ENCODE measurements at regions not wholly inside any gene's neighbourhood (a gene's known extent, or its start where the extent isn't known, plus 50 kb on each side); places are given as distances from the start of the nearest gene placed in this dataset.

DNA sequence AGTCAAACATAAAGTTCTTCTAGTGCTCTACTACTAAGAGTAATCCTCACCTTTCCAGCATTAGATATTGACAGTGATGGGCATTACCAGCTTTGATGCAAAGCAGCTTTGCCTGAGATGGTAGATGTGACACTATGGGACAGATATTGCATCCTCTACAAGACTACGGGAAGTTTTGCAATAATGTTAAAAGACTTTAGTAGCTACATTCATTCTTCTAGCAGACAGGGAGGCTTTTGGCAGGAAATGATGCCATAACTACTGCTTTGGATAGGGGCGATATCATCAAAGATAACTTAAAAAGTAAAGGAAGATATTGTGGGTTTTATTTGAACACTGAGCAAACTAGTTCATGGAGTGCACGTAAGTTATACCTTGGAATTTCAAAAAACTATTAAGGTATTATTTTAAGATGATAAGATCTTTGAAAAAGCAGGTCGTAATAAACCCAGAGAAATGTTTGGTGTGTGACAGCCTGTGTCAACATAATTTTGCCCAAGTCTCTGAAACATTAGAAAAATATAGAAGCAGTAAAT lies 368.3 kb upstream of the TMPRSS15 start:
- DNase-seq (ENCODE audit: extremely low spot score): no peak
- ChIA-PET POLR2A (no interaction called here), CTCF (no interaction called here)
- no peak for TF ChIP-seq HDGF (IDR thresholded peaks at IDR 0.05; ENCODE audit: borderline replicate concordance)
- no peak for TF ChIP-seq ARNT (IDR thresholded peaks at IDR 0.05)
- no peak for TF ChIP-seq BHLHE40 (IDR thresholded peaks at IDR 0.05; ENCODE audit: borderline replicate concordance)
- TF ChIP-seq NFRKB (IDR thresholded peaks at IDR 0.05): no peak

DNA sequence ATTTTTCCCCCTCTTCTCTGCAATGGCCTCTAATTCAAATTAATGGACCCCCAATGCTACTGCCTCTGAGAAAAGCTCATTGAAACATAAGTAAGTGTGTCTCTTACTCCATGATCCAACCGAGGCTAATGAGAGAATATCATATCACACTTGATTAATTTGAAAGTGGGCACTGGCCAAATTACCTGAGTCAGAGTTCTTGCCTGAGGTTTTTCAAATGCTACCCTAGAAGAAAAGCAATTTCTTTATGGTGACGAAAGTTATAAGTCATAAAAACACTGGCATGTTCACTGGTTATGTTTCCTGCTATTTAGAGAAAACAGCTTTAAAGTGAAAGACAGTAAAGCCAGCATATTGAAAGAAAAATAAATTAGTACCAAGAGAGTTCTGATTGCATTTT lies 368.8 kb upstream of the TMPRSS15 start:
- DNase-seq (ENCODE audit: extremely low spot score): no peak
- ChIA-PET CTCF (no interaction called here), POLR2A (no interaction called here)
- TF ChIP-seq NFRKB (IDR thresholded peaks at IDR 0.05): no peak
- TF ChIP-seq FOXA1 (IDR thresholded peaks at IDR 0.05): no peak
- TF ChIP-seq CTBP1 (IDR thresholded peaks at IDR 0.05; ENCODE audit: borderline replicate concordance): no peak
- TF ChIP-seq, protein P1, sequence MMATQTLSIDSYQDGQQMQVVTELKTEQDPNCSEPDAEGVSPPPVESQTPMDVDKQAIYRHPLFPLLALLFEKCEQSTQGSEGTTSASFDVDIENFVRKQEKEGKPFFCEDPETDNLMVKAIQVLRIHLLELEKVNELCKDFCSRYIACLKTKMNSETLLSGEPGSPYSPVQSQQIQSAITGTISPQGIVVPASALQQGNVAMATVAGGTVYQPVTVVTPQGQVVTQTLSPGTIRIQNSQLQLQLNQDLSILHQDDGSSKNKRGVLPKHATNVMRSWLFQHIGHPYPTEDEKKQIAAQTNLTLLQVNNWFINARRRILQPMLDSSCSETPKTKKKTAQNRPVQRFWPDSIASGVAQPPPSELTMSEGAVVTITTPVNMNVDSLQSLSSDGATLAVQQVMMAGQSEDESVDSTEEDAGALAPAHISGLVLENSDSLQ (IDR thresholded peaks at IDR 0.05): no peak
- TF ChIP-seq L3MBTL2 (conservative IDR thresholded peaks at IDR 0.05): no peak
- TF ChIP-seq FOXK2 (IDR thresholded peaks at IDR 0.05): no peak
- TF ChIP-seq BHLHE40 (IDR thresholded peaks at IDR 0.05; ENCODE audit: borderline replicate concordance): no peak
- TF ChIP-seq HDGF (IDR thresholded peaks at IDR 0.05; ENCODE audit: borderline replicate concordance): no peak

GRCh38 chr21:18772897-18773296 lies 369.3 kb upstream of the TMPRSS15 start:
- CTCF ChIA-PET: no interaction called here

GRCh38 chr21:18776936-18777335 lies 373.4 kb upstream of the TMPRSS15 start:
- ChIA-PET POLR2A (no interaction called here), CTCF (no interaction called here)
- DNase-seq (ENCODE audit: extremely low spot score): no peak
- TF ChIP-seq ELF4 (IDR thresholded peaks at IDR 0.05): no peak
- no peak for TF ChIP-seq ARNT (IDR thresholded peaks at IDR 0.05)
- TF ChIP-seq BHLHE40 (IDR thresholded peaks at IDR 0.05; ENCODE audit: borderline replicate concordance): no peak
- no peak for TF ChIP-seq FOXA1 (IDR thresholded peaks at IDR 0.05)
- no peak for TF ChIP-seq SUZ12 (IDR thresholded peaks at IDR 0.05)
- no peak for TF ChIP-seq ZNF384 (IDR thresholded peaks at IDR 0.05)
- no peak for TF ChIP-seq NFRKB (IDR thresholded peaks at IDR 0.05)
- TF ChIP-seq, protein P1 (IDR thresholded peaks at IDR 0.05): no peak
- TF ChIP-seq HDGF (IDR thresholded peaks at IDR 0.05; ENCODE audit: borderline replicate concordance): no peak
- no peak for TF ChIP-seq CTBP1 (IDR thresholded peaks at IDR 0.05; ENCODE audit: borderline replicate concordance)
- TF ChIP-seq TARDBP (IDR thresholded peaks at IDR 0.05): no peak
- TF ChIP-seq SP1 (IDR thresholded peaks at IDR 0.05): no peak
- no peak for TF ChIP-seq L3MBTL2 (conservative IDR thresholded peaks at IDR 0.05)
- TF ChIP-seq FOXK2 (IDR thresholded peaks at IDR 0.05): no peak
- TF ChIP-seq LEF1 (IDR thresholded peaks at IDR 0.05; ENCODE audit: borderline replicate concordance): no peak

More at GRCh38 chr21:18772897-18773296, 369.3 kb upstream of the TMPRSS15 start:
- no peak for DNase-seq (ENCODE audit: extremely low spot score)
- POLR2A ChIA-PET: no interaction called here
- TF ChIP-seq BHLHE40 (IDR thresholded peaks at IDR 0.05; ENCODE audit: borderline replicate concordance): no peak
- TF ChIP-seq LEF1 (IDR thresholded peaks at IDR 0.05; ENCODE audit: borderline replicate concordance): no peak
- TF ChIP-seq ZNF384 (IDR thresholded peaks at IDR 0.05): no peak
- TF ChIP-seq TARDBP (IDR thresholded peaks at IDR 0.05): no peak
- TF ChIP-seq FOXM1 (IDR thresholded peaks at IDR 0.05; ENCODE audit: borderline replicate concordance): no peak
- TF ChIP-seq, protein P1 (IDR thresholded peaks at IDR 0.05): no peak
- TF ChIP-seq ELF4 (IDR thresholded peaks at IDR 0.05): no peak
- TF ChIP-seq HDGF (IDR thresholded peaks at IDR 0.05; ENCODE audit: borderline replicate concordance): no peak
- TF ChIP-seq FOXK2 (IDR thresholded peaks at IDR 0.05): no peak
- TF ChIP-seq CTBP1 (IDR thresholded peaks at IDR 0.05; ENCODE audit: borderline replicate concordance): no peak
- TF ChIP-seq ARNT (IDR thresholded peaks at IDR 0.05): no peak
- TF ChIP-seq L3MBTL2 (conservative IDR thresholded peaks at IDR 0.05): no peak

DNA sequence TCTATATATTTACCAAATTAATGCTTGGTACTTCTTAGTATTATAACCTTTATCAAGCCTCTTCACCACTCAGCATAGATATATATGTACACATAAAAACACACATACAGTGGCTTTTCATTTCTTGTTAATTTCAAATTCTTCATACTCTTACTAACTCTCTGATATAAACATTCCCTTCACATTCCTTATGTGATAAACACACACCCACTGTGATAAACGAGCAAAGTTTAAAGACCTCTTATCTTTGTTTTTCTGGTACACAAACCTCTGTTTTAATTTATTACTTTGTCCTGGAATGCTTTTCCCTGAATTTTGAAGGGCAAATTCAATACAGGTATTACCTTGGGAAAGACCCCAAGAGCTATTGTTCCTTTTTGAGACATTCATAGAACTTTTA lies 379.1 kb upstream of the TMPRSS15 start:
- TF ChIP-seq ELF4 (IDR thresholded peaks at IDR 0.05) (no peak), ZNF384 (IDR thresholded peaks at IDR 0.05) (no peak), FOXM1 (IDR thresholded peaks at IDR 0.05; ENCODE audit: borderline replicate concordance) (no peak), FOXA1 (IDR thresholded peaks at IDR 0.05) (no peak), NFRKB (IDR thresholded peaks at IDR 0.05) (no peak), SP1 (IDR thresholded peaks at IDR 0.05) (no peak), LEF1 (IDR thresholded peaks at IDR 0.05; ENCODE audit: borderline replicate concordance) (no peak), L3MBTL2 (conservative IDR thresholded peaks at IDR 0.05) (no peak), TARDBP (IDR thresholded peaks at IDR 0.05) (no peak), CTBP1 (IDR thresholded peaks at IDR 0.05; ENCODE audit: borderline replicate concordance) (no peak), BHLHE40 (IDR thresholded peaks at IDR 0.05; ENCODE audit: borderline replicate concordance) (no peak)
- TF ChIP-seq, protein P1 (IDR thresholded peaks at IDR 0.05): no peak
- ChIA-PET CTCF (no interaction called here), POLR2A (no interaction called here)
- DNase-seq (ENCODE audit: extremely low spot score): no peak

DNA sequence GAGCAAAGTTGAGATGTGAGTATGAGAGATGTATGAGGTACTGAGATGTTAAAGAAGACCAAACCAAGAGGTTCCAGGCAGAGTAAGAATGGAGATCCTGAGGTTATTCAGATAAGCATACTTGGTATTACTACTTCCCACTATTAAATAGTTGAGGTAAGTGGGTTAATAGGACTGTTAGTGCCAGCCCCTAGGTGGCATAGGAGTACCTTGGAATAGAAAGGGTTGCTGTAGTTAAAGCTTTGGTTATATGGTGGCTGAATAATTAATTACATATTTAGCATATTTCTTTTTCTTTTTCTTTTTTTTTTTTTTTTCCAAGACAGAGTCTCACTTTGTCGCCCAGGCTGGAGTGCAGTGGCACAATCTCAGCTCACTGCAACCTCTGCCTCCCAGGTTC lies 397.9 kb upstream of the TMPRSS15 start:
- ChIA-PET CTCF (no interaction called here), POLR2A (no interaction called here)
- TF ChIP-seq ZNF384 (IDR thresholded peaks at IDR 0.05) (no peak), CTBP1 (IDR thresholded peaks at IDR 0.05; ENCODE audit: borderline replicate concordance) (no peak), LEF1 (IDR thresholded peaks at IDR 0.05; ENCODE audit: borderline replicate concordance) (no peak), ARNT (IDR thresholded peaks at IDR 0.05) (no peak), L3MBTL2 (conservative IDR thresholded peaks at IDR 0.05) (no peak), SUZ12 (IDR thresholded peaks at IDR 0.05) (no peak), FOXM1 (IDR thresholded peaks at IDR 0.05; ENCODE audit: borderline replicate concordance) (no peak), ELF4 (IDR thresholded peaks at IDR 0.05) (no peak), SP1 (IDR thresholded peaks at IDR 0.05) (no peak), NFRKB (IDR thresholded peaks at IDR 0.05) (no peak)
- TF ChIP-seq, protein P1 (IDR thresholded peaks at IDR 0.05): no peak
- DNase-seq (ENCODE audit: extremely low spot score): no peak

Measured in HEK293T (cell line).